ENCODE measurements at regions not wholly inside any gene's neighbourhood (a gene's known extent, or its start where the extent isn't known, plus 50 kb on each side); places are given as distances from the start of the nearest gene placed in this dataset.

DNA sequence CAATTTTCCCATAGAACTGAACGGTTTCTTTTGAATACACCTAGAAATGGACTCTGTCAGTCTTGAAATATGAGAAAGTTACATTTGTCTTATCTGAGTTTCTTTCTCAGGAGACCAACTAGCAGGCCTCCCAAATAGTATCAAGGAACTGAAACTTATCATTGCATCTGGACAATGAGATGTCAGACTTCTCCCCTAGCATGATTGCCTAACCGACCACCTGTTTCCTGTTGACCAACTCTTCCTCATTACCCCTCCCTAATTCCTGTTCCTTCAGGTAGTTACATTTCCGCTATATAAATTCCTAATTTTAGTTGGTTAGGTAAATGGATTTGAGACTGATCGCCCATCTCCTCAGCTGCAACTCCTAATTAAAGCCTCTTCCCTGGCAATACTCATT is 1587.3 kb downstream of the NCAM2 start:
- no peaks in the 10 kb centered on the region for H3K4me1 ChIP-seq (ENCODE audit: insufficient read depth, low read length)
- H3K9me3 ChIP-seq (ENCODE audit: control insufficient read depth, insufficient read depth, low read length), result no peaks in the 10 kb centered on the region
- H3K36me3 ChIP-seq (ENCODE audit: insufficient read depth, low read length), result no peaks in the 10 kb centered on the region
- no peak overlapping the region for H3K9ac ChIP-seq (ENCODE audit: low read depth, low read length)

DNA sequence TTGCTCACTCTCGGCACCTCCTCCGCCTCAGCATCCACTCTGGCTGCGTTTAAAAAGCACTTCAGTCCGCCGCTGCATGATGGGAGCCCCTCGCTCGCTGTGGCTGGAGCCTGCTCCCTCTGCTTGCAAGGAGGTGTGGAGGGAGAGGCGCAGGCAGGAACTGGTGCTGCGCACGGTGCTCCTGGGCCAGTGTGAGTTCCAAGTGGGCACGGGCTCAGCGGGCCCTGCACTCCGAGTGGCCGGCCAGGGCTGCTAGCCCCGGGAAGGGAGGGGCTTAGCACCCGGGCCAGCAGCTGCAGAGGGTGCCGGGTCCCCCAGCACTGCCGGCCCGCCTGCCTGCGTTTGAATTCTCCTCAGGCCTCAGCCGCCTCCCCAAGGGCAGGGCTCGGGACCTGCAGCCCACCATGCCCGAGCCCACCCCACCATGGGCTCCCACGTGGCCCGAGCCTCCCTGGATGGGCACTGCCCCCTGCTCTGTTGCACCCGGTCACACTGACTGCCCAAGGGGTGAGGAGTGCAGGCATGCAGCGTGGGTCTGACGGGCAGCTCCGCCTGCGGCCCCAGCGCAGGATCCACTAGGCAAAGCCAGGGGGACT is 1599.5 kb downstream of the NCAM2 start:
- H3K9me3 ChIP-seq (ENCODE audit: control insufficient read depth, insufficient read depth, low read length), result no peaks in the 10 kb centered on the region; the same call in 1 of the 2 replicates
- H3K9ac ChIP-seq (ENCODE audit: low read depth, low read length), result no peak overlapping the region
- H3K4me1 ChIP-seq (ENCODE audit: insufficient read depth, low read length), result no peaks in the 10 kb centered on the region
- no peaks in the 10 kb centered on the region for H3K36me3 ChIP-seq (ENCODE audit: insufficient read depth, low read length)

DNA sequence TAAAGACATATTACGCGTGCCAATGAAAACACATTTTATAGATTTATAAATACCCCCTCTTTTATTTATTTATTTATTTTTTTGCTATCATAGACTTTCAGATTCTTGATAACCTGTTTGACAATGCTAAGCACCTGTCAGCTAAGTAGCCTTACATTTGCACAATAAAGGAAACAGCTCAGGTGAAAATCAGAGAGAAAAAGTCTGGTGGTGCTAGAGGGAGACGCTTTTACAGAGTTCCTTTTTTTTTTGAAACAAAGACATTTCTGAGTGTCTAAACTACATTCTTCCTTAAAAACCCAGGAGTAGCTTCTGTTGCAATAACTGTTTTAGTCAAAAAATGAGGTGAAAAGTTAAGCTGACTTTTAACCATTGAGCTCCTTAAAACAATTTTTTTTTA is 1611.6 kb downstream of the NCAM2 start:
- Histone ChIP-seq H3K36me3 (ENCODE audit: insufficient read depth, low read length) (no peaks in the 10 kb centered on the region), H3K9ac (ENCODE audit: low read depth, low read length) (no peak overlapping the region), H3K9me3 (ENCODE audit: control insufficient read depth, insufficient read depth, low read length) (no peaks in the 10 kb centered on the region), H3K4me1 (ENCODE audit: insufficient read depth, low read length) (peaks cover 4% of the 10 kb centered on the region; the same call in 1 of the 2 replicates)

DNA sequence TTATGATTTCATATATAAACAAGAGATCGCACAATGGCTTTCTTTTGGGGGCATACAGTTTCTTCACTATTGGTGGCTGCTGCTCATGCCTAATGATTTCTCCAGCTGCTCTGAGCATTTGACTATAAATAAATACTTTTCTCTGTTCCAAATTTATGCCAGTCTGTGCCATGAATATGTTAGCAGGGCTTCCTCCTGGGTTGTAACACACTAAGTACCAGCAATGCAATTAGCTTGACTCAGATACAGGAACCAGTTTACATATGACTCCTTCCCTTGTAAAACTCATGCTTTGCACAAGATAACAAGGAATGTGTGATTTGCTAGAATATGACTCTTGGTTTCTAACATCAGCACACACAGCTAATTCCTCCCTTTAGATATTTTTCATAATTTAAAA is 1629.7 kb downstream of the NCAM2 start:
- Histone ChIP-seq H3K36me3 (ENCODE audit: insufficient read depth, low read length) (no peaks in the 10 kb centered on the region), H3K9ac (ENCODE audit: low read depth, low read length) (no peak overlapping the region), H3K4me1 (ENCODE audit: insufficient read depth, low read length) (no peaks in the 10 kb centered on the region), H3K9me3 (ENCODE audit: control insufficient read depth, insufficient read depth, low read length) (no peaks in the 10 kb centered on the region)

DNA sequence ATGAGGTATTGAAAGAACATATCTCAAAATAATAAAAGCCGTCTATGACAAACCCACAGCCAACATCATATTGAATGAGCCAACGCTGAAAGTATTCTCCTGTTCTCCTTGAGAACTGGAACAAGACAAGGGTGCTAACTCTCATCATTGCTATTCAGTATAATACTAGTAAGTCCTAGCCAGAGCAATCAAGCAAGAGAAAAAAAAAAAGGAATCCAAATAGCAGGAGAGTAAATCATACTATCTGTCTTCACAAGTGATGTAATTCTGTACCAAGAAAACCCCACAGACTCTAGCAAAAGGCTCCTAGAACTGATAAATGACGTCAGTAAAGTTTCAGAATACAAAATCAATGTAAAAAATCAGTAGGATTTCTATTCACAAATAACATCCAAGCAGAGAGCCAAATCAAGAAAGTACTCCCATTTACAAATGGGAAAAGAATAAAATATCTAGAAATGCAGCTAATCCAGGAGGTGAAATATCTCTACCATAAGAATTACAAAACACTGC is 1632.8 kb downstream of the NCAM2 start:
- H3K36me3 ChIP-seq (ENCODE audit: insufficient read depth, low read length), result no peaks in the 10 kb centered on the region
- no peak overlapping the region for H3K9ac ChIP-seq (ENCODE audit: low read depth, low read length)
- no peaks in the 10 kb centered on the region for H3K4me1 ChIP-seq (ENCODE audit: insufficient read depth, low read length)
- no peaks in the 10 kb centered on the region for H3K9me3 ChIP-seq (ENCODE audit: control insufficient read depth, insufficient read depth, low read length)

DNA sequence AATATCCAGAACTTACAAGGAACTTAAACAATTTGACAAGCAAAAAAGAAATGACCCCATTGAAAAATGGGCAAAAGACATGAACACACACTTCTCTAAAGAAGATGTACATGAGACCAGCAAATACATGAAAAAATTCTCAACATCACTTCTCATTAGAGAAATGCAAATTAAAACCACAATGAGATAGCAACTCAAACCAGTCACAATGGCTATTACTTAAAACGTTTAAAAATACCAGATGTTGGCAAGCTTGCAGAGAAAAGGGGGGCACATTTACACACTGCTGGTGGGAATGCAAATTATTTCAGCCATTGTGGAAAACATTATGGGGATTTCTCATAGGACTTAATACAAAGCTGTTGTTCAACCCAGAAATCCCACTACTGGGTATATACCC is 1634.0 kb downstream of the NCAM2 start:
- H3K9me3 ChIP-seq (ENCODE audit: control insufficient read depth, insufficient read depth, low read length), result no peaks in the 10 kb centered on the region
- H3K9ac ChIP-seq (ENCODE audit: low read depth, low read length), result no peak overlapping the region
- no peaks in the 10 kb centered on the region for H3K4me1 ChIP-seq (ENCODE audit: insufficient read depth, low read length)
- H3K36me3 ChIP-seq (ENCODE audit: insufficient read depth, low read length), result no peaks in the 10 kb centered on the region

DNA sequence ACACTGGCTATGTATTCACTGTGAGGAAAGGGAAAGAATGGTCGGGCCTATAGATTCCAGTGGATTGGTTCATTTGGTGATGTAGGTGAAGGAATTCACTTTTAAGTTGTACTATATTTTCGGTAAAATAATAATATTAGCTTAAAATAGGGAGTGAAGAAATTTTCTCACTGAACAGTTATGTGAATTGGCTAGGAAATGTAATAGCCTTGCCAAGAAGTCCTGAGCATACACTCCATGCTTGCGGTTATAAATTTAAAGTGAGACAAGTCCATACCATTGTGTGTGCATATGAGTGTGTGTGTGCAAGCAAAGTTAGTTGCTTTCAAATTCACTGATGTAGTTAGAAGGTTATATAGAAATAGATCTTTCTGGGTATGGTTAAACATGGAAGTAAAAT is 1651.0 kb downstream of the NCAM2 start:
- Histone ChIP-seq H3K9me3 (ENCODE audit: control insufficient read depth, insufficient read depth, low read length) (no peaks in the 10 kb centered on the region), H3K4me1 (ENCODE audit: insufficient read depth, low read length) (no peaks in the 10 kb centered on the region), H3K36me3 (ENCODE audit: insufficient read depth, low read length) (no peaks in the 10 kb centered on the region), H3K9ac (ENCODE audit: low read depth, low read length) (no peak overlapping the region)

DNA sequence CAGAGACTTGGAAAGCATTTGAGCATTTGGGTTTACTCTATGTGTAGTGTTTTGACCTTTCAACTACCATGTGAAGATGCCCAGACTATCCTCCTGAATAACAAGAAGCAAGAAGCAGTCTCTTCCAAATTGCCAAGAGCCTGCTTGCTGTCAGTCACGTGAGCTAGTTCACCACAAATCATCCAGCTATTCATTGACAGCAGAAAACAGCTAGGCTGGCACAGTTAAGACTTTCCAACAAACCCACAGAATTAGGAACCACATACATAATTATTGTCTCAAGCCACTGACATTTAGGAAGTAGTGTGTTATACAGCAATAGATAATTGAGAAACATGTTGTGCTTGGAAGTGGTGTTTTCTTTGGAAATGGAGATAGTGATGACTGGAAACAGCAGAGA is 1652.0 kb downstream of the NCAM2 start:
- Histone ChIP-seq H3K9me3 (ENCODE audit: control insufficient read depth, insufficient read depth, low read length) (no peaks in the 10 kb centered on the region), H3K36me3 (ENCODE audit: insufficient read depth, low read length) (no peaks in the 10 kb centered on the region), H3K4me1 (ENCODE audit: insufficient read depth, low read length) (no peaks in the 10 kb centered on the region), H3K9ac (ENCODE audit: low read depth, low read length) (no peak overlapping the region)

DNA sequence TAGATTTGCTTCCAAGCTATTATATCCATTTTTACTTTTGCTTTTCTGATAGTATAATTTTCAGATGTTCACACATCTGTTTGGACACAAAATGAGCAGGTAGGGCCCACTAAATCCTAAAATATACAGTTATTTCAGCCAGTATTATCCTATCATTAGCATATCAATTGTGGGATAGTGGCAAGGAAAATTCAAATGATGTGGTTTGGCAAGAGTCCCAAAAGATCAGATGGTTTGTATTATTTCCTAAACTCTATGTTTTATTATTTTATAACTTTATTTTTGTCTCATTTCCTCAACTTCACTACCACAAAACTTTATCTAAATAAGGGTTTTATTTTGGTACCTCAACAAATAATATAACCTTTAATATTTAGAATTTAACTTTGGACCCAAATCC is 1659.6 kb downstream of the NCAM2 start:
- Histone ChIP-seq H3K9ac (ENCODE audit: low read depth, low read length) (no peak overlapping the region), H3K36me3 (ENCODE audit: insufficient read depth, low read length) (no peaks in the 10 kb centered on the region), H3K9me3 (ENCODE audit: control insufficient read depth, insufficient read depth, low read length) (no peaks in the 10 kb centered on the region), H3K4me1 (ENCODE audit: insufficient read depth, low read length) (no peaks in the 10 kb centered on the region)

DNA sequence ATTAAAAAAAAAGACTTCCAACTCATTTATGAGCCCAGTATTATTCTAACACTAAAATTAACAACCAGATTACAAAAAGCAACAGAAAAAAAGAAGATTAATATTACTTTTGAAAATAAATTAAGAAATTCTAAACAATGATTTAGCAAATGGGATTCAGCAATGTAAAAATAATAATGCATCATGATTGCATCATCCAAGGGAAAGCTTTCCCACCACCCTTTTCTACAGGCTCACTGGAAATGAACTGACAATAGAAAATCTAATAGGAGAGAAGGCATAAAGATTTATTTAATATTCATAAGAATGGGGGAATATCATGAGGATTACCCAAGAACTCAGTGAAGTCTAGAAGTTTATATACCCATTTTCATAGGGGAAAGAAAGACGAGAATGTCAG is 1671.9 kb downstream of the NCAM2 start:
- no peak overlapping the region for H3K9ac ChIP-seq (ENCODE audit: low read depth, low read length)
- H3K9me3 ChIP-seq (ENCODE audit: control insufficient read depth, insufficient read depth, low read length), result no peaks in the 10 kb centered on the region
- H3K36me3 ChIP-seq (ENCODE audit: insufficient read depth, low read length), result no peaks in the 10 kb centered on the region
- no peaks in the 10 kb centered on the region for H3K4me1 ChIP-seq (ENCODE audit: insufficient read depth, low read length)

DNA sequence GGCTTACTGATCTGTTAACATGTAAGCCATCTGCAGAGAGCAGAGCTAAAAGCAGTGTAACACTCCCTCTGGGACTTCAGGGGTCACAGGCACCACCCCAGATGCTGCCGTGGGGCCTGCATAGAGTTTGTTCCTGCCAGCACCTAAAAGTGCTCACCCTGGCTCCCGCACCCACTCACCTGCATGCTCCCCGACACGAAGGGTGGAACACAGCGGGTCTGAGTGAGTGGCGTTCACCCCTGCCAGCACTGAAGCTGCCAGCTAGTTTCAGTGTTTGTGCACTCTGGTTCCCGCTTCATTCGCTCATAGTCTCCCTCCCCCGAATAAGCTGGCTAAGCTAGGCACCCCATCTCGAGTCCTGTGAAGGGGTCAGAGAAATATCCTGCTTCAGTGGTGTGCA is 1681.0 kb downstream of the NCAM2 start:
- Histone ChIP-seq H3K9ac (ENCODE audit: low read depth, low read length) (no peak overlapping the region), H3K36me3 (ENCODE audit: insufficient read depth, low read length) (no peaks in the 10 kb centered on the region), H3K4me1 (ENCODE audit: insufficient read depth, low read length) (no peaks in the 10 kb centered on the region), H3K9me3 (ENCODE audit: control insufficient read depth, insufficient read depth, low read length) (no peaks in the 10 kb centered on the region)

DNA sequence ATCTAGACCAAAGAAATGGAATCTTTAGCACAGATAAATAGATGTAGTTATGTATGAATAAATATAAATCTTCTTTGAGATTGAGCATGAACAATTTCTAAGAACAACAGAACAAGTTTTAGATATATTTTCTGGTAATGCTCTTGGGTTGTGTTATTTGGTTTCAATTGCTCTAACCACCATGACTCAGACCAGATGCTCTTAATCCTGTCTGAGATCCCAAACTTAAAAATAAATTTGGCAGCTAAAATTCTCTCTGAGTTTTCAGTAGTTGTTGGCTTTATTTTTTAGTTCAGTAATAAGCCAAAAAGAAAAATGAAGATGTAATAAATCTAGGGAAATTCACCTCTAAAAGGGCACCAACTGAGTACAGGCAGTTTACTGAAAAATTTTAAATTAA is 1693.4 kb downstream of the NCAM2 start:
- Histone ChIP-seq H3K9me3 (ENCODE audit: control insufficient read depth, insufficient read depth, low read length) (no peaks in the 10 kb centered on the region), H3K9ac (ENCODE audit: low read depth, low read length) (no peak overlapping the region), H3K36me3 (ENCODE audit: insufficient read depth, low read length) (no peaks in the 10 kb centered on the region), H3K4me1 (ENCODE audit: insufficient read depth, low read length) (no peaks in the 10 kb centered on the region)

DNA sequence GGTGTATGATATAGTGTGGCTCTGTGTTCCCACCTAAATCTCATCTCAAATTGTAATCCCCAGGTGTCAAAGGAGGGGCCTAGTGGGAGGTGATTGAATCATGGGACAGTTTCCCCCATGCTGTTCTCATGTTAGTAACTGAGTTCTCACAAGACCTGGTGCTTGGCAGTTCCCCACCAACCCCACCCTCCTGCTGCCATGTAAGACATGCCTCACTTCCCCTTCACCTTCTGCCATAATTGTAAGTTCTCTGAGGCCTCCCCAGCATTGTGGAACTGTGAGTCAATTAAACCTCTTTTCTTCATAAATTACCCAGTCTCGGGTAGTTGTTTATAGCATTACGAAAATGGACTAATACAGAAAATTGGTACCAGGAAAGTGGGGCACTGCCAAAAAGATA is 1705.3 kb downstream of the NCAM2 start:
- Histone ChIP-seq H3K36me3 (ENCODE audit: insufficient read depth, low read length) (no peaks in the 10 kb centered on the region), H3K4me1 (ENCODE audit: insufficient read depth, low read length) (no peaks in the 10 kb centered on the region), H3K9ac (ENCODE audit: low read depth, low read length) (no peak overlapping the region), H3K9me3 (ENCODE audit: control insufficient read depth, insufficient read depth, low read length) (no peaks in the 10 kb centered on the region)

DNA sequence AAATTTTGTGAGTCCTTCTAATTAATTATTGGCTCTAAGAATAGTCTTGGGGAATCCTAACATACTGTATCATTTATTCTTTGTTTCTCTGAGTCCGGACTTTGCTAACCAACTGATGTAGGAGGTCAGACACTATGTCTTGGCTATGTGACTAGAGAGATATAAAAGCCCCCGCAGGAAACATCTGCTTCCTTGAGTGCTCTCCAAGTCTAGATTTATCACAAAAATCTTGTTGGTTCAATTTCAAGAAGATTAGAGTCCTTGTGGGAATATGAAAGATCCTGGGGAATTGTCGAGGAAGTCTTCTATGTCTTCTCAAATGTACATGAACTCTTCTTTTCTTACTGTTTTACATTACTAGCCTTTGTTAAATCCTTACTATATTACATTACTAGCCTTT is 1712.5 kb downstream of the NCAM2 start:
- Histone ChIP-seq H3K9me3 (ENCODE audit: control insufficient read depth, insufficient read depth, low read length) (no peaks in the 10 kb centered on the region; the same call in 1 of the 2 replicates), H3K36me3 (ENCODE audit: insufficient read depth, low read length) (no peaks in the 10 kb centered on the region), H3K9ac (ENCODE audit: low read depth, low read length) (no peak overlapping the region), H3K4me1 (ENCODE audit: insufficient read depth, low read length) (no peaks in the 10 kb centered on the region)

DNA sequence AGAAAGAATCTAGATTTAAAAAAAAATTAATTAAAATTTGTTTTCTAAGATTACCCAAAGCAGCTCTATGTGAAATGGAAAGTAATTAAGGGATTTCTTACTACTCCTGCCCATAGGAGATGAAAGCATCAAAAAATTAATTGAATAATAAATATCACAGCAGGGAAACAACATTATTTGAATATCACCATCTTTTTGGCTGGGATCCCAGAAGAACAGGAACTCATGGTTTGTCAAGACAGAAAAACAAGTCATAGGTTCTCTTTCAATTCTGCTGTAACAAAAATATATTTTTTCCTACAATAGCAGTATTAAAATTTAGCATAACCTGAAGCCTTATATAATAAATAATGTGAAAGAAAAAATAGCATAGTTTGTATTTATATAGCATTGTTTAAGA is 1713.4 kb downstream of the NCAM2 start:
- Histone ChIP-seq H3K9me3 (ENCODE audit: control insufficient read depth, insufficient read depth, low read length) (no peaks in the 10 kb centered on the region; the same call in 1 of the 2 replicates), H3K9ac (ENCODE audit: low read depth, low read length) (no peak overlapping the region), H3K4me1 (ENCODE audit: insufficient read depth, low read length) (no peaks in the 10 kb centered on the region), H3K36me3 (ENCODE audit: insufficient read depth, low read length) (no peaks in the 10 kb centered on the region)

DNA sequence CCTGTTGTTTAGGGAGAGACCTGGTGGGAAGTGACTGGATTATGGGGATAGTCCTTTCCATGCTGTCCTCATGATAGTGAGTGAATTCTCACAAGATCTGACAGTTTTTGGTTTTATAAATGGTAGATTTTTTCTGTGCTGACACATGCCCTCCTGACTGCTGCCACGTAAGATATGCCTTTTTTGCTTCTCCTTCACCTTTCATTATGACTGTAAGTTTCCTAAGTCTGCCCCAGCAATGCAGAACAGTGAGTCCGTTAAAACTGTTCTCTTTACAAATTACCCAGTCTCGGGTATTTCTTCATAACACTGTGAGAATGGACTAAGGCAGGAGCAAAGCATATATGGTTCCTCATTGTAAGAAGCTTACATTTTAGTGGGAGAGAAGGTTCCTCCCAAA is 1727.2 kb downstream of the NCAM2 start:
- H3K36me3 ChIP-seq (ENCODE audit: insufficient read depth, low read length), result no peaks in the 10 kb centered on the region
- no peak overlapping the region for H3K9ac ChIP-seq (ENCODE audit: low read depth, low read length)
- peaks cover 17% of the 10 kb centered on the region for H3K9me3 ChIP-seq (ENCODE audit: control insufficient read depth, insufficient read depth, low read length)
- H3K4me1 ChIP-seq (ENCODE audit: insufficient read depth, low read length), result no peaks in the 10 kb centered on the region

Measured in ES-I3 (cell line).